Lower leg skin (tissue), 3 donors: ENCODE measurements at regions not wholly inside any gene's neighbourhood (a gene's known extent, or its start where the extent isn't known, plus 50 kb on each side); places are given as distances from the start of the nearest gene placed in this dataset.

Experiments
- POLR2A ChIP-seq, 2 donors: fragments of 450-650 bp; IDR thresholded peaks; one replicate each; pipeline ENCODE4 v1.6.1; 2016 to 2017; ENCODE audit warnings: antibody characterized with exemption in 2 of 2, mild to moderate bottlenecking in 1 of 2, moderate library complexity in 1 of 2
- TF ChIP-seq, protein P1 (sequence below), 3 donors: fragments of 450-650 bp; IDR thresholded peaks; one replicate each; pipeline ENCODE4 v1.5.1; 2016; ENCODE audit warnings: antibody characterized with exemption in 3 of 3, mild to moderate bottlenecking in 3 of 3, moderate library complexity in 2 of 3

- TF ChIP-seq, protein P1, sequence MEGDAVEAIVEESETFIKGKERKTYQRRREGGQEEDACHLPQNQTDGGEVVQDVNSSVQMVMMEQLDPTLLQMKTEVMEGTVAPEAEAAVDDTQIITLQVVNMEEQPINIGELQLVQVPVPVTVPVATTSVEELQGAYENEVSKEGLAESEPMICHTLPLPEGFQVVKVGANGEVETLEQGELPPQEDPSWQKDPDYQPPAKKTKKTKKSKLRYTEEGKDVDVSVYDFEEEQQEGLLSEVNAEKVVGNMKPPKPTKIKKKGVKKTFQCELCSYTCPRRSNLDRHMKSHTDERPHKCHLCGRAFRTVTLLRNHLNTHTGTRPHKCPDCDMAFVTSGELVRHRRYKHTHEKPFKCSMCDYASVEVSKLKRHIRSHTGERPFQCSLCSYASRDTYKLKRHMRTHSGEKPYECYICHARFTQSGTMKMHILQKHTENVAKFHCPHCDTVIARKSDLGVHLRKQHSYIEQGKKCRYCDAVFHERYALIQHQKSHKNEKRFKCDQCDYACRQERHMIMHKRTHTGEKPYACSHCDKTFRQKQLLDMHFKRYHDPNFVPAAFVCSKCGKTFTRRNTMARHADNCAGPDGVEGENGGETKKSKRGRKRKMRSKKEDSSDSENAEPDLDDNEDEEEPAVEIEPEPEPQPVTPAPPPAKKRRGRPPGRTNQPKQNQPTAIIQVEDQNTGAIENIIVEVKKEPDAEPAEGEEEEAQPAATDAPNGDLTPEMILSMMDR (IDR thresholded peaks at IDR 0.05) = no peak
- TF ChIP-seq POLR2A (IDR thresholded peaks at IDR 0.05) = no peak
Observed at GRCh38 chr7:113301141-113301540, 182.8 kb upstream of the SMIM30 start.
